ENCODE measurements at regions not wholly inside any gene's neighbourhood (a gene's known extent, or its start where the extent isn't known, plus 50 kb on each side); places are given as distances from the start of the nearest gene placed in this dataset.

DNA sequence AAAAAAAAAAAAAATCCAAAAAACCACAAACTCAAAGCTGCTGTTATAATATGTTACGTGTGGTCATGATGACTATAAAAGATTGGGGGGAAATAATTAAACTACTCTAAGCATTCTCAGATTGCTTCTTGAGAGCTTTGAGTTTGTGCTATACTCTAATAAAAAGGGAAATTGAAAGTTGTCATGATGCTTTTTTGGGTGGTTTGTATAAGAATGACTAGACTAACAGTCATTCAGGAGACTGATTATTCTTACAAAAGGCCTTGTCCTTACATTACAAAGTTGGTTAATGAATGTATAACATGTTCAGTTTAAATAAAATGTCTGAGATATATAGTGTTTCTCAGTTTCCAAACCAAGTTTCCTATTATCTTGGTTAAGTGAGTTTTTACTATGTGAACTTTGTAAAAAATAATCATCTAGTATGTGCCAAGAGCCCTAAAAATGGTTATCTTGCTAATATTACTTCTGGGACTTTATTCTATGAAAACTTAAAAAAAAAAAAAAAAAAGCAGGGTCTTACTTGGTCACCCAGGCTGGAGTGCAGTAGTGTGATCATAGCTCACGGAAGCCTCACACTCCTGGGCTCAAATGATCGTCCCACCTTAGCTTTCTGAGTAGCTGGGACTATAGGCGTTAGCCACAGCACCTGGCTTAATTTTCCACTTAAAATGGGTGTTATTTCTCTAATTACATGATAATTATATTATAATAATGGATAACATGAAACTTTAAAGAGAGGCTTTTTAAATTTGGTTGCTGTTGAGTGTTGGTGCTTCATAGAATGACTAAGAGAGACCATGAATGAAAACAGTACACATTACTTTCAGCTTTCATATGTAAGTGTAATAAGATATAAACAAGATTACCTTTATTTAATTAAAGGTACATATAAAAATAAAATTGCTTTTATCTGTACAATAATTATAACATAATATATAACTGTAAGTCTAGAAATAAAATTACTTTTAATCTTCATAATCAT lies 459.6 kb upstream of the RGS6 start:
- no peak for DNase-seq

DNA sequence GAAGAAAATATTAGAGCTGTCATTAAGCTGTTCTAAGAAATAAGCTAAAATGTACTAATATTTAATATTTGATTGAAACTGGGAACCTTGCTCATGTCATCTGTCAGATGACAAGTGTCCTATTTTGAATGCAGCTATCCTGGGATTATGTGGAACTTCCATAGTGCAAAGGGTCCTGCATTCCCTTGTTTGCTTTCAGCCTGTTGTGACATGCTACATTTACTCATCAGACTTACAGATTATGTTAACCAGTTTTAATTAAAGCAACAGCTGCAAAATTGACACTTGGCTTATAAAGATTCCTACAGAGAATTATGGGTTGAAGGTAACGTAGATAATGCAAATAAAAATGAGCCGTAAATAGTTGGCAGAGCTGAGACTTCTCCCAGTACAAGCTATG lies 458.4 kb upstream of the RGS6 start:
- DNase-seq = no peak

DNA sequence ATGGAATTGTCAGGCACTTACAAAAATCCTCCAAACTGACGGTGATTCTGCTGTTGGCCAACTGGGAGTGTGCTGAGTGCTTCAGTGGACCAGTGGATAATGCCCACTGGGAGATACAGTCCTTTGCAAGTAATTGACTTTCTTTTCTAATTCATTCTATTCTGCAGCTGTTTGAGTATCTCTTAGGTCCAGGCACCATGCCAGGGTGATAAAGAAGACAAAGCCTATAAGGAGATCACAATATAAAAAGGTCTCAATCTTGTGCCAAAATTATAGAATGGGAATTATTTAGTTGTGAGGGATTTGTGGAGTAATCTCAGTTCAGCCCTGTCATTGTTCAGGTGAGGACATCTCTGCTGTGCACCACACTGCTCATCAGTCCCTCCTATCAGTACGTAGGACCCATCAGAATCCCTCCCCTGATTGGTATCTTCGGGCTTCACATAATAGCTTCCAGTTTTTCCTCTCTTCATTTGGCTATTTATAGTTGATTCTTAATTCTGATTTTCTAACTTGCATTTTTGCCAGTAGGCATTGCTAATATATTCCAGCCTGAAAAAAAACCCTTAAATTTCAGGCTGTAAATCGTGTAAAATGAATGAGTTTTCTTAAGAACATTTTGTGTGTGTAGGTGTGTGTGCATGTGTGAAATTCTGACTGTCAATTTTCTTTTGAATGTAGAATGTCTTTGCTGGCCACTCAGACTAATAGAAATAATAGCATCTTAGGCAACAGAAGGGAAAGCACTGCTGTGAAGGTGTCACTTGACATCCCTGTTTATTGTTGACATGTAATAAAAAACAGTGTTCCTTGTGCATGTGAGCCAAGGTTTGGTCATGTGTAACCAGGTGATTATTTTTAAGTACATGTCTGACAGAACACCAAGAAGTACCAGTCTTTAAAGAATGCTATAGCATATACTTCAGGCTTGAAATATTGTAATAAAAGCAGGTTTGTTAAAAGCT lies 457.6 kb upstream of the RGS6 start:
- DNase-seq = no peak

- DNase-seq = no peak
Measured at GRCh38 chr14:71475916-71476315, 456.3 kb upstream of the RGS6 start.

DNA sequence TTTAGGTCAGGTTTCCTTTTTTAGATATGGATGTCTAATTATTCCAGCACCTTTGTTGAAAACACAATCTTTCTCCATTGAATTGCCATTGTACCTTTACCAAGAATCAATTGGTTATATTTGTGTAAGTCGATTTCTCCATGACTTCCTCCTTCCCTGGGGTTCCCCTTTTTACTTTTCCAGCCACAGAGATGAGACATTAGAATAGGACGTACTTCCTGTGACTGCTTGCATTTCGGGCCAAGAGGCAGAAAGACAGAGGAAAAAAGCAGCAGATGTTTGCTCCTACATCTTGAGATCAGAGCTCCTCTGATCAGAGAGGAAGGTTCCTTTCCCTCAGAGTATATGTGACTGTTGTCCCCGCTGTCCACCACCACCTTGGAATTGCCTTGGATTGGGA lies 453.7 kb upstream of the RGS6 start:
- DNase-seq = no peak

DNA sequence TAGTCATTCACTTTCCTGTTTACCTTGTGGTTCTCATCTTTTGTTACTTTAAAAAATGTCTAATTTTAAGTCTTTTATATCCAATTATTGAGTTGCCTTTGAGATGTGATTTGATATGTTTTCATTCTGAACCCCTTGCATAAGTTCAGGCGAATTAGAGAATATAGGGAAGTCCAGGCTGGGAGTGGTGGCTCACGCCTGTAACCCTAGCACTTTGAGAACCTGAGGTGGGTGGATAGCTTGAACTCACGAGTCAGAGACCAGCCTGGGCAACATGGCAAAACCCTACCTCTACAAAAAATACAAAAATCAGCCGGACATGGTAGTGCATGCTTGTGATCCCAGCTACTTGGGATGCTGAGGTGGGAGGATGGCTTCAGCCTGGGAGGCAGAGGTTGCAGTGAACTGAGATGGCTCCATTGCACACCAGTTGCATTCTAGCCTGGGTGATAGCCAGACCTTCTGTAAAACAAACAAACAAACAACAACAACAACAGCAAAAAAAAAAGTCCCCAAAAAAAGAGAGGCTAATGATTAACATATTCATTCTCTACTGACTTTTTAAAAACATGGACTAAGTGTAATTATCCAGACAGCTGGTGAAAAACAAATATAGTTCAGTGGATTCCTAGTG lies 451.1 kb upstream of the RGS6 start:
- no peak for DNase-seq

- DNase-seq = no peak
Measured at GRCh38 chr14:71482671-71483070, 449.6 kb upstream of the RGS6 start.

DNA sequence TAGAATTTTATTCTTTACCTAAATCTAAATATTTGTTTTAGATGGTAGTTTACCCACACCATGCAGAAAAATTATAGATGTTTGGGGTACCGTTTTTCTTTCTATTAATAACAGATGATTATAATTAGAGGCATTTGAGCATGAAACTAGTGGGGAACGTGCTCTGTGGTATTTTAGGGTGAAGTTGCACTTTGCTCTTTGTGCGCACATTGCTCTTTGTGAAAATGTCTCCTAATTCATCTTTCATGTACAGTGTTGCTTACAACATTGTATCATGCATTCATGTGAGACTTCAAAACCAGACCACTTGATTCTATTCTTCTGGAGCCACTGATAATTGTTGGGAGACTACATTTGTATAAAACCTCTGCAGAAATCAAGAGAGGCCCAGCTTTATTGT lies 449.1 kb upstream of the RGS6 start:
- DNase-seq = no peak

DNA sequence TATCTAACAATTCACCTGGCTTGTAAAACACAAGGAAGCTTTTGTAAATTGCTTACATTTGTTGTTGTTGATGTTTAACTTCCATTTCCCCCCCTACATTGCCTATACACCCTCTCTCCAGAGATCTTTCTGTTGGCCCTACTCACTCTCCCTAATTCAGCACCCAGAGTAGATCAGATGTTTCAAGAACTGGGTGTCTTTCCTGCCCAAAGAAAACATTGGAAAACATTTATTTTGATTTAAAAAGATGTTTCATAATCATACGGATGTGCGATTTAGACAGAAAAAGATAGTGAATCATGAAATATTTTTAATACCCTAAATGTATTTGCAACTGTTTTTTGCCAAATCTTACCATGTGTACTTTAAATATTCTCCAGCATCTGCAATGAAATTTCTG lies 446.4 kb upstream of the RGS6 start:
- no peak for DNase-seq

- DNase-seq = no peak
Measured at GRCh38 chr14:71486279-71486678, 445.9 kb upstream of the RGS6 start.

GRCh38 chr14:71487449-71487848 lies 444.8 kb upstream of the RGS6 start:
- DNase-seq = no peak

DNA sequence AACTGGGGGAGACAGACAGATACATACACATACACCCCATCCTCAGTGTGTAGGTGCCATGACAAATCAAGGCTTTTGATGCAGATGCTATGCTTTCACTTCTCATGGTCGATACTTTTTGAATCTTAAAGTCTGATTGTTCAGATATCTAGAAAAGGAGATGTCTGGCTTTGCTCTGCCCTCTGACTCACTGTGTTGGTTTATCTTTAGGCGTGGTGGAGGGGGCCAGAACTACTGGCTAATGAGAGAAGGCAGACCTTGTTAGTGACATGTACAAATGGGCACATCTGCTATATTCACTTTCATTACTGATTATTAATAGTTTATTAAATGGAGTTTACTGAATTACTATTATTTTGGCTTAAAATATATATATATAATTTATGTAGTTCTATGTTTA lies 444.3 kb upstream of the RGS6 start:
- DNase-seq = no peak

DNA sequence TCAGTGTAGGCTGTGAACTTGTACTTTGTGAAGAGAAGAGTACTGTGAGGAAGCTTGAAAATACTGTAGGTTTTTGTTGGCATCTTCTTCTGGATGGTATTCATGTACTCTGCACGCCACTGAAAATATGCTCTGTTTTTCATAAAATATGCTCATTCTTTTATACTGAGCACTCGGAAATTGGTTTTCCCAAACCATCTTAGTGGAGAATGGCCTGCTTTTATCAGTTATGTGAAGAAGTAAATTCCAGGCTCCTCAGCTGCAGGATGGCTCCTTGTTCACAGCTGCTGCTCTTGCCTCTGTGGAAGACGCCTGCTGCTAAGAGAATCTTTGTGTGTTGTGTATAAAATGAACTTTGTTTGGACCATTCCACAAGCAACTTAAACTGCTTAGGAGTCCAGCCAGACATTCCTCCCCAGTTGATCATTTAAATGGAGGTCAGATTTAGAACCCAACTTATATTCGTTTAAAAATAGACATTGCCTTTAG lies 443.5 kb upstream of the RGS6 start:
- no peak for DNase-seq

- DNase-seq = no peak
Measured at GRCh38 chr14:71489742-71490141, 442.5 kb upstream of the RGS6 start.

- no peak for DNase-seq
Measured at GRCh38 chr14:71491931-71492330, 440.3 kb upstream of the RGS6 start.

GRCh38 chr14:71492346-71492745 lies 439.9 kb upstream of the RGS6 start:
- no peak for DNase-seq

DNA sequence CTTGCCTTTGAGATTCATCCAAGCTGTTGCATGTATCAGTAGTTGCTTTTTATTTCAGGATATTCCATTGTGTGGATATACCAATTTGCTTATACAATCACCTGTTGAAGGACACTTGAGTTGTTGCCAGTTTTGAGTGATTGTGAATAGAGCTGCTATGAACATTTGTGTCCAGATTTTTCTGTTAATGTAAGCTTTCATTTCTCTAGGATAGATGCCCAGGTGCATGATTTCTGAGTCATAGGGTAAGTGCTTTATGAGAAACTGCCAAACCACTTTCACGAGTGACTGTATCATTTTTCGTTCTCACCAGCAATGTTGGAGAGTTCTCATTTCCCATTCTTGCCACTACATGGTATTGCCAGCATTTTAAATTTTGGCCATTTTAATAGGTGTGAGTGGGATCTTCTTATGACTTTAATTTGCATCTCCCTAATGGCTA lies 434.6 kb upstream of the RGS6 start:
- no peak for DNase-seq

GRCh38 chr14:71498212-71498611 lies 434.0 kb upstream of the RGS6 start:
- no peak for DNase-seq

DNA sequence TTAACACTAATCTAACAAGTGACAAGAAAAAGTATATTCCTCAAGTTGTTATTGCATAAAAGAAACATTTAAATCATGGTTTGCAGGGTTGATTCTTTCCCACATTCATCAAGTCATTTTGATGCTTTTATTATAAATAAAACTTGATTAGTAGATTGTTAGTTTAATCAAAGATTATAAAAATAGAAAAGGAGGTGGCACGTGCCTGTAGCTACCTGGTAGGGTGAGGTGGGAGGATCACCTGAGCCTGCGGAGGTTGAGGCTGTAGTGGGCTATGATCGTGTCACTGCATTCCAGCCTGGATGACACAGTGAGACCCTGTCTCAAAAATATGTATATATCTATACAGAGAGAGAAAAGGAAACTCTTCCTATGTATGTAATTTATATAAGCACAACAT lies 433.2 kb upstream of the RGS6 start:
- no peak for DNase-seq

DNA sequence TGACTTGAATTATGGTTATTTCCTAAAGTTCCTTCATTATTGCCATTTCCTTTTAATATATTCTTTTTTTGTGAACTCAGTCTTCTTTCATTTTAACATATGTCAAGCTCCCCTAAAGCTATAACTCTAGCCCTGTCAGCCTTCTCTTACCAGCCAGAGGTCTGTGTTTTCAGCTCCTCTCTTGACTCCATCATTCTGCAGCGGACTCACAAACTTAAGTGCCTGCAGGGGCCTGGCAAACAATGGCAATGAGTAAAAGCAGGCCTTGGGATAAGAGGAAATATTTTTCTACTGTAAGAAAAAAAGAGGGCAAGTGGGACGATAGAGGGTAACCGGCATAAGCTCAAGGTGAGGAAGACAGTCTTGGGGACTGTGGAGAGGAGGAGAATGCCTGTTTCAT lies 424.5 kb upstream of the RGS6 start:
- DNase-seq = no peak

DNA sequence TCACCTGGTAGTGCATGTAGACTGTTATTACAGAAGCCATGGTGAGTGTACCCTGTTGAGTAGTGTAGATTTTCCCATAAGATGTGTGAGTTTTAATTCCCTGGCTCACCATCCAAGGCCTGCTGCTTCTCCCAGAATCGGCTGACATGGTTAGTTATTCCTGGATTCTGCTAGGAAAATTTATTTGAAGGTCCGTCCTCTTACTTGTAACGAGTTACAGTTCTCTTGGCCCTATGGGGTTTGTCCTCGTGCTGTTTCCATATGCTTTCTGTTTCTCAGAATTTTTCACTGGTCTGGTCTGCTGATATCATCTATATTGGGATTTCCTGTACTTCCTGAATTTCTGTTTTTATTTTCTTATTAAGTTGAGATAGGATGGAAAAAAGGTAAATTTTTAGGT lies 423.3 kb upstream of the RGS6 start:
- DNase-seq = no peak

DNA sequence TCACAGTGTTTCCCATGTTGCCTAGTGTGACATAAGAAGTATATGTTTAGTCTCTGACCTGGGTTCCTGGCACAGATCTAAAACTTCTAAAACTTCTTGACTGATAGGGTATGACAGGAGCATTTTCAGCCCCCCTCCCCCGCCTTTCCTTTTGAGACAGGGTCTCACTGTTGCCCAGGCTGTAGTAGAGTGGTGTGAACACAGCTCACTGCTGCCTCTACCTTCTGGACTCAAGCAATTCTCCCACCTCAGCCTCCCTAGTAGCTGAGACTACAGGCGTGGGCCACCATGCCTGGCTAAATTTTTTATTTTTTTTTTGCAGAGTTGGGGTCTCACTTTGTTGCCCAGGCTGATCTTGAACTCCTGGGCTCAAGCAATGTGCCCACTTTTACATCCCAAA lies 421.1 kb upstream of the RGS6 start:
- DNase-seq = no peak

Data from activated T-cell treated with anti-CD3 and anti-CD28 coated beads, Interleukin-2, amount 50 U/mL, for 48 hours (primary cell).